ENCODE measurements at regions not wholly inside any gene's neighbourhood (a gene's known extent, or its start where the extent isn't known, plus 50 kb on each side); places are given as distances from the start of the nearest gene placed in this dataset.
A peak's percentile ranks its signal among the peaks of the same experiment; 100 is the strongest.
"Not testable (repeated sequence)": the region's sequence is repeated elsewhere in the genome, so short reads cannot be mapped to it uniquely, and the experiment has no call there.

GRCh38 chrX:40922307-40922706 lies 162.9 kb upstream of the USP9X start:
- no peak overlapping the region for H3K4me3 ChIP-seq (ENCODE audit: low read depth, low read length)
- TF ChIP-seq MAX (IDR thresholded peaks at IDR 0.05; ENCODE audit: low read depth, low read length) (no peak), CTCF (IDR thresholded peaks at IDR 0.05; ENCODE audit: low read depth, low read length) (peak; percentile 33)
- peak; percentile 23 for DNase-seq (ENCODE audit: low read depth)

GRCh38 chrX:40926739-40927427 lies 158.4 kb upstream of the USP9X start:
- not testable (repeated sequence) for DNase-seq (ENCODE audit: low read depth); H3K4me3 ChIP-seq (ENCODE audit: low read depth, low read length)

GRCh38 chrX:40928076-40928475 lies 157.2 kb upstream of the USP9X start:
- DNase-seq (ENCODE audit: low read depth), result no peak
- TF ChIP-seq MAX (IDR thresholded peaks at IDR 0.05; ENCODE audit: low read depth, low read length) (no peak), MYC (IDR thresholded peaks at IDR 0.05; ENCODE audit: low read depth, low read length) (no peak), CTCF (IDR thresholded peaks at IDR 0.05; ENCODE audit: low read depth, low read length) (no peak), POLR2A (IDR thresholded peaks at IDR 0.05; ENCODE audit: extremely low read depth, insufficient read length) (no peak)
- no peak overlapping the region for H3K4me3 ChIP-seq (ENCODE audit: low read depth, low read length)

- H3K4me3 ChIP-seq (ENCODE audit: low read depth, low read length), result no peak overlapping the region
- TF ChIP-seq CTCF (IDR thresholded peaks at IDR 0.05; ENCODE audit: low read depth, low read length) (no peak), MAX (IDR thresholded peaks at IDR 0.05; ENCODE audit: low read depth, low read length) (no peak), MYC (IDR thresholded peaks at IDR 0.05; ENCODE audit: low read depth, low read length) (no peak), POLR2A (IDR thresholded peaks at IDR 0.05; ENCODE audit: extremely low read depth, insufficient read length) (no peak)
- no peak for DNase-seq (ENCODE audit: low read depth)
These were observed 153.3 kb upstream of the USP9X start for GRCh38 chrX:40931921-40932320.

- TF ChIP-seq CTCF (IDR thresholded peaks at IDR 0.05; ENCODE audit: low read depth, low read length), result no peak
- no peak for TF ChIP-seq MYC (IDR thresholded peaks at IDR 0.05; ENCODE audit: low read depth, low read length)
- TF ChIP-seq POLR2A (IDR thresholded peaks at IDR 0.05; ENCODE audit: extremely low read depth, insufficient read length), result no peak
- no peak for TF ChIP-seq MAX (IDR thresholded peaks at IDR 0.05; ENCODE audit: low read depth, low read length)
- no peak overlapping the region for H3K4me3 ChIP-seq (ENCODE audit: low read depth, low read length)
- DNase-seq (ENCODE audit: low read depth), result no peak
These were observed 152.0 kb upstream of the USP9X start for GRCh38 chrX:40933132-40933705.

- no peak overlapping the region for H3K4me3 ChIP-seq (ENCODE audit: low read depth, low read length)
- DNase-seq (ENCODE audit: low read depth), result peak; percentile 25
- no peak for TF ChIP-seq POLR2A (IDR thresholded peaks at IDR 0.05; ENCODE audit: extremely low read depth, insufficient read length)
- no peak for TF ChIP-seq MYC (IDR thresholded peaks at IDR 0.05; ENCODE audit: low read depth, low read length)
- no peak for TF ChIP-seq MAX (IDR thresholded peaks at IDR 0.05; ENCODE audit: low read depth, low read length)
- no peak for TF ChIP-seq CTCF (IDR thresholded peaks at IDR 0.05; ENCODE audit: low read depth, low read length)
These were observed 151.4 kb upstream of the USP9X start for GRCh38 chrX:40933706-40934425.

Data from NB4 (cell line).